Hypothalamus (tissue), 51 donors: ENCODE measurements at regions not wholly inside any gene's neighbourhood (a gene's known extent, or its start where the extent isn't known, plus 50 kb on each side); places are given as distances from the start of the nearest gene placed in this dataset.

ENCODE experiments used
- DNase-seq, 51 donors: peaks; one replicate each; lab custom pipeline; 2025; lab: John Stamatoyannopoulos, UW

GRCh38 chr1:42096554-42096953, 56.7 kb upstream of the GUCA2B start:
- DNase-seq = no peak

GRCh38 chr1:42089246-42089645, 64.0 kb upstream of the GUCA2B start:
- DNase-seq = no peak

- no peak for DNase-seq
Observed at GRCh38 chr1:42086146-42086545, 67.1 kb upstream of the GUCA2B start.

GRCh38 chr1:42085596-42085995, 67.6 kb upstream of the GUCA2B start:
- no peak for DNase-seq

- DNase-seq = no peak
Observed at GRCh38 chr1:42081475-42081874, 71.7 kb upstream of the GUCA2B start.

GRCh38 chr1:42075179-42075578, 78.0 kb upstream of the GUCA2B start:
- no peak for DNase-seq

- DNase-seq = no peak
Observed at GRCh38 chr1:42070996-42071395, 82.2 kb upstream of the GUCA2B start.

GRCh38 chr1:42057800-42058199, 95.4 kb upstream of the GUCA2B start:
- no peak for DNase-seq

GRCh38 chr1:42056460-42056859, 96.8 kb upstream of the GUCA2B start:
- no peak for DNase-seq

- no peak for DNase-seq
Observed at GRCh38 chr1:42055061-42055460, 98.1 kb upstream of the GUCA2B start.

- DNase-seq = no peak
Observed at GRCh38 chr1:42052072-42052699, 101.0 kb upstream of the GUCA2B start.

GRCh38 chr1:42047508-42047880, 105.7 kb upstream of the GUCA2B start:
- DNase-seq = no peak

- DNase-seq = peak in 3 of 51 donors; percentile 1 to 5 (median 3)
Observed at GRCh38 chr1:42046761-42047507, 106.3 kb upstream of the GUCA2B start.

GRCh38 chr1:42044346-42044745, 108.9 kb upstream of the GUCA2B start:
- no peak for DNase-seq

- no peak for DNase-seq
Observed at GRCh38 chr1:42043811-42044210, 109.4 kb upstream of the GUCA2B start.

GRCh38 chr1:42043182-42043581, 110.0 kb upstream of the GUCA2B start:
- no peak for DNase-seq

GRCh38 chr1:42041031-42041430, 112.2 kb upstream of the GUCA2B start:
- no peak for DNase-seq

GRCh38 chr1:42040159-42040558, 113.1 kb upstream of the GUCA2B start:
- DNase-seq = no peak

- DNase-seq = no peak
Observed at GRCh38 chr1:42038261-42038660, 114.9 kb upstream of the GUCA2B start.

- DNase-seq = no peak
Observed at GRCh38 chr1:42037586-42037985, 115.6 kb upstream of the GUCA2B start.

GRCh38 chr1:42037161-42037560, 116.0 kb upstream of the GUCA2B start:
- no peak for DNase-seq

GRCh38 chr1:42035830-42036604, 117.2 kb upstream of the GUCA2B start:
- DNase-seq = peak; percentile 39 to 98 (median 93)
